H1 (cell line): ENCODE measurements at regions not wholly inside any gene's neighbourhood (a gene's known extent, or its start where the extent isn't known, plus 50 kb on each side); places are given as distances from the start of the nearest gene placed in this dataset.

Experiments
- CTCF ChIA-PET: fragments of 300-600 bp; sonication (Branson Sonifier 250); formaldehyde crosslinking; loops from one replicate; lab custom pipeline; 2021; ENCODE audit not compliant: partially characterized antibody; lab: Charles Lee
- POLR2A ChIA-PET: fragments of 300-600 bp; sonication (Branson Sonifier 250); formaldehyde crosslinking; loops from one replicate; lab custom pipeline; 2021; ENCODE audit warnings: inconsistent platforms; ENCODE audit not compliant: partially characterized antibody; lab: Charles Lee
- DNase-seq, 2 experiments: peaks; one replicate each; pipeline versions ENCODE4 v3.0.0 to v3.0.0-alpha.2; 2010 to 2022; ENCODE audit warnings: low spot score in 2 of 2, low read depth in 1 of 2, mixed read lengths in 1 of 2
- FAIRE-seq: peaks from 2 replicates; lab custom pipeline; 2011; peaks lifted over from hg19 to GRCh38; lab: Jason Lieb, UNC
- H2AFZ ChIP-seq: 2 replicates; pipeline ENCODE4 v1.8.1; 2012; ENCODE audit warnings: low read length, inconsistent platforms
- H2AK5ac ChIP-seq: 2 replicates; pipeline ENCODE4 v1.6.1; 2013; ENCODE audit warnings: low read depth, low read length
- H2BK120ac ChIP-seq: replicated peaks from 2 replicates; pipeline ENCODE3; 2013; ENCODE audit warnings: low read depth, low read length, inconsistent platforms
- H2BK12ac ChIP-seq: 2 replicates; pipeline ENCODE4 v1.6.1; 2013; ENCODE audit warnings: low read depth, low read length
- H2BK15ac ChIP-seq: 2 replicates; pipeline ENCODE4 v1.6.1; 2013; ENCODE audit warnings: low read length
- H2BK20ac ChIP-seq: 2 replicates; pipeline ENCODE4 v1.6.1; 2013; ENCODE audit warnings: low read length
- H2BK5ac ChIP-seq: 2 replicates; pipeline ENCODE4 v1.6.1; 2013; ENCODE audit warnings: low read depth, low read length
- H3K14ac ChIP-seq: 2 replicates; pipeline ENCODE4 v1.6.1; 2013; ENCODE audit warnings: inconsistent platforms; ENCODE audit not compliant: insufficient read length
- H3K18ac ChIP-seq: 2 replicates; pipeline ENCODE4 v1.6.1; 2013; ENCODE audit warnings: low read length; ENCODE audit errors: extremely low read depth
- H3K23ac ChIP-seq: 2 replicates; pipeline ENCODE4 v1.6.1; 2013; ENCODE audit warnings: inconsistent platforms; ENCODE audit not compliant: insufficient read length
- H3K23me2 ChIP-seq: 2 replicates; pipeline ENCODE4 v1.6.1; 2013; ENCODE audit warnings: low read depth, low read length
- H3K27ac ChIP-seq: 2 replicates; pipeline ENCODE4 v1.6.1; 2011; ENCODE audit warnings: low read depth, low read length, inconsistent platforms
- H3K27me3 ChIP-seq, 4 experiments: replicated peaks in 1 of 4; 1 replicate in 1 of 4; 2 replicates in 3 of 4; pipeline versions ENCODE4 v1.6.1 to v1.8.1; 2011 to 2013; ENCODE audit warnings: low read length in 3 of 4, mild to moderate bottlenecking in 3 of 4, inconsistent platforms in 2 of 4, mixed read lengths in 2 of 4, moderate library complexity in 1 of 4; ENCODE audit not compliant: control insufficient read depth in 3 of 4, insufficient read depth in 3 of 4; ENCODE audit errors: extremely low read depth in 1 of 4
- H3K36me3 ChIP-seq, 4 experiments: 2 replicates each; pipeline versions ENCODE4 v1.6.1 to v1.8.1; 2011 to 2013; ENCODE audit warnings: mild to moderate bottlenecking in 4 of 4, low read length in 3 of 4, moderate library complexity in 2 of 4, control low read depth in 1 of 4, inconsistent platforms in 1 of 4; ENCODE audit not compliant: insufficient read depth in 4 of 4, control insufficient read depth in 2 of 4
- H3K4ac ChIP-seq: replicated peaks from 2 replicates; pipeline ENCODE3; 2013; ENCODE audit warnings: low read length, low read depth, mixed read lengths, inconsistent platforms; ENCODE audit not compliant: insufficient read length
- H3K4me1 ChIP-seq, 4 experiments: replicated peaks in 1 of 4; 1 replicate in 1 of 4; 2 replicates in 3 of 4; pipeline versions ENCODE4 v1.6.1 to v1.8.1; 2011 to 2013; ENCODE audit warnings: low read length in 3 of 4, inconsistent platforms in 2 of 4, mixed read lengths in 1 of 4; ENCODE audit not compliant: insufficient read depth in 4 of 4, control insufficient read depth in 3 of 4
- H3K4me2 ChIP-seq, 2 experiments: 2 replicates each; pipeline versions ENCODE4 v1.6.1 to v1.8.1; 2011 to 2013; ENCODE audit warnings: low read depth in 2 of 2, low read length in 2 of 2, control low read depth in 1 of 2, inconsistent platforms in 1 of 2, mild to moderate bottlenecking in 1 of 2; ENCODE audit not compliant: insufficient read depth in 1 of 2
- H3K4me3 ChIP-seq, 4 experiments: fragments of 200-600, 300-600 bp in 1 of 4; sonication (generic), shearing (Covaris generic), sonication (Bioruptor Twin) in 1 of 4; 2 replicates each; pipeline versions ENCODE4 v1.5.1 to v1.8.1; 2011 to 2016; ENCODE audit warnings: low read length in 4 of 4, low read depth in 3 of 4, control low read depth in 2 of 4, inconsistent platforms in 2 of 4, mild to moderate bottlenecking in 2 of 4, mixed read lengths in 1 of 4, moderate library complexity in 1 of 4; ENCODE audit not compliant: insufficient read depth in 2 of 4; ENCODE audit errors: extremely low read depth in 1 of 4
- H3K56ac ChIP-seq: replicated peaks from 2 replicates; pipeline ENCODE3; 2013; ENCODE audit warnings: low read depth, mild to moderate bottlenecking, mixed read lengths, low read length, inconsistent platforms; ENCODE audit not compliant: insufficient read length
- H3K79me1 ChIP-seq: 2 replicates; pipeline ENCODE4 v1.6.1; 2013; ENCODE audit warnings: low read depth, low read length, control low read depth
- H3K79me2 ChIP-seq, 2 experiments: 2 replicates each; pipeline versions ENCODE4 v1.6.1 to v1.8.1; 2012 to 2013; ENCODE audit warnings: low read length in 2 of 2, mild to moderate bottlenecking in 2 of 2, inconsistent platforms in 1 of 2; ENCODE audit not compliant: insufficient read depth in 2 of 2, control insufficient read depth in 1 of 2
- H3K9ac ChIP-seq, 4 experiments: replicated peaks in 1 of 4; 1 replicate in 1 of 4; 2 replicates in 3 of 4; pipeline versions ENCODE4 v1.6.1 to v1.8.1; 2011 to 2013; ENCODE audit warnings: low read depth in 3 of 4, low read length in 3 of 4, control low read depth in 2 of 4, mild to moderate bottlenecking in 2 of 4, moderate library complexity in 2 of 4, inconsistent platforms in 1 of 4; ENCODE audit errors: extremely low read depth in 1 of 4
- H3K9me3 ChIP-seq, 2 experiments: 2 replicates each; pipeline versions ENCODE4 v1.6.1 to v1.8.1; 2012 to 2013; ENCODE audit warnings: mild to moderate bottlenecking in 2 of 2, moderate library complexity in 2 of 2, control low read depth in 1 of 2, inconsistent platforms in 1 of 2, low read depth in 1 of 2, low read length in 1 of 2, mixed read lengths in 1 of 2; ENCODE audit not compliant: insufficient read depth in 2 of 2
- H4K20me1 ChIP-seq, 2 experiments: replicated peaks in 1 of 2; 2 replicates each; pipeline versions ENCODE3 to v1.8.1; 2011 to 2013; ENCODE audit warnings: inconsistent platforms in 2 of 2, low read length in 2 of 2, mild to moderate bottlenecking in 1 of 2; ENCODE audit not compliant: insufficient read depth in 2 of 2, control insufficient read depth in 1 of 2
- H4K5ac ChIP-seq: 2 replicates; pipeline ENCODE4 v1.6.1; 2013; ENCODE audit warnings: low read length, low read depth, mixed read lengths, inconsistent platforms; ENCODE audit not compliant: insufficient read length
- H4K8ac ChIP-seq: 2 replicates; pipeline ENCODE4 v1.8.0; 2013; ENCODE audit warnings: mild to moderate bottlenecking, moderate library complexity, low read length, inconsistent platforms; ENCODE audit not compliant: insufficient read depth; ENCODE audit errors: extremely low read depth
- H4K91ac ChIP-seq: replicated peaks from 2 replicates; pipeline ENCODE3; 2013; ENCODE audit warnings: low read length, mixed read lengths, inconsistent platforms; ENCODE audit not compliant: insufficient read length
- POU5F1 ChIP-seq: IDR thresholded peaks from 2 replicates; pipeline ENCODE4 v1.6.1; 2011; ENCODE audit warnings: low read depth, mild to moderate bottlenecking, low read length, moderate library complexity
- SUZ12 ChIP-seq: fragments of 200-600 bp; sonication (generic); IDR thresholded peaks from 2 replicates; pipeline ENCODE4 v1.6.1; 2012; ENCODE audit warnings: mild to moderate bottlenecking, inconsistent platforms, low read length, moderate library complexity, mixed read lengths
- TBP ChIP-seq: IDR thresholded peaks from 2 replicates; pipeline ENCODE4 v1.6.1; 2011; ENCODE audit warnings: low read depth, low read length, improper control_type of control experiment
- WGBS, 2 experiments: shearing (Covaris generic) in 1 of 2; methylation state at CpG; one replicate each; pipeline versions ENCODE4 v1.1.6 to v1.1.7; 2013 to 2015; ENCODE audit warnings: low lambda C conversion rate in 2 of 2, mixed read lengths in 2 of 2, inconsistent platforms in 1 of 2, low coverage in 1 of 2, missing lambda C conversion rate in 1 of 2; ENCODE audit not compliant: insufficient replicate concordance in 2 of 2, insufficient coverage in 1 of 2, insufficient read length in 1 of 2; ENCODE audit errors: extremely low coverage in 1 of 2, missing lambda C conversion rate in 1 of 2; 5-methylcytosine and 5-hydroxymethylcytosine counted together

DNA sequence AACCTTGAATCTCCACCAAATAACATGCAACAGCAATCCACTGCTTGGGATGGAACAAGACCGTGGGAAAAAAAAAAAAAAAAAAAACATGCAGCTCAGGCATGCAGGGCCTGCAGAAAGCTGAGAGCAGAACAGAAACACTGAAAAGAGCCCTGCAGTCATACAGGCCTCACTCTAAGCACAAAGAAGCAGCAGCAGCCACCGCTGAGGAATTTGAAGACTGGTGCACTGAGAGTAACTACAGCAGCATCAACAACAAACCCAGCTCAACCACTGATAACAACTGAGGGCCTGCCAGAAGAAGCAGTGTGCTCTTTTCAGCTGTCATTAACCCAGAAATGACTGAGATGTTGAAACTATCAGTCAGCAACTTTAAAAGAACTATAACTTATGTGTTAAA is 354.7 kb upstream of the TMTC1 start:
- H3K23me2 ChIP-seq = no peaks in the 10 kb centered on the region
- H2AFZ ChIP-seq = peak overlapping the region; percentile 51; the same call in 1 of the 2 replicates
- no peaks in the 10 kb centered on the region for H3K79me2 ChIP-seq
- H2BK120ac ChIP-seq = no peak overlapping the region
- POLR2A ChIA-PET = no interaction called here
- H3K56ac ChIP-seq = no peak overlapping the region
- H3K9ac ChIP-seq = no peak overlapping the region
- H3K79me1 ChIP-seq = no peaks in the 10 kb centered on the region
- H3K4me2 ChIP-seq = no peak overlapping the region
- H2BK12ac ChIP-seq = no peak overlapping the region
- no peaks in the 10 kb centered on the region for H3K36me3 ChIP-seq
- no peak overlapping the region for H2BK15ac ChIP-seq
- no peak overlapping the region for H4K8ac ChIP-seq
- H3K23ac ChIP-seq = no peak overlapping the region
- no peak overlapping the region for H2BK5ac ChIP-seq
- no peak overlapping the region for H3K4ac ChIP-seq
- no peak for DNase-seq
- H3K18ac ChIP-seq = no peak overlapping the region
- no peak overlapping the region for H4K91ac ChIP-seq
- FAIRE-seq = no peak
- 75% methylated on average over 1 of the region's 2 CpGs; no CpG with 5 or more reads in 1 of the 2 experiments for WGBS, 2 experiments
- H4K20me1 ChIP-seq = no peaks in the 10 kb centered on the region
- no peak overlapping the region for H3K27ac ChIP-seq
- H4K5ac ChIP-seq = no peak overlapping the region
- no peak overlapping the region for H2BK20ac ChIP-seq
- no peaks in the 10 kb centered on the region for H3K4me1 ChIP-seq
- H3K27me3 ChIP-seq = no peaks in the 10 kb centered on the region
- CTCF ChIA-PET = interaction anchor here (0.6 to 1.0 kb wide), 2 partner anchors 13 to 129 kb away, joined by 3 read pairs; no protein-coding TSS in a partner anchor
- no peak overlapping the region for H3K4me3 ChIP-seq
- no peak overlapping the region for H2AK5ac ChIP-seq
- H3K9me3 ChIP-seq = no peaks in the 10 kb centered on the region
- no peak overlapping the region for H3K14ac ChIP-seq
- no peak for TF ChIP-seq POU5F1
- TF ChIP-seq TBP = no peak
- no peak for TF ChIP-seq SUZ12
